GM23338 (cell line): ENCODE measurements at regions not wholly inside any gene's neighbourhood (a gene's known extent, or its start where the extent isn't known, plus 50 kb on each side); places are given as distances from the start of the nearest gene placed in this dataset.

Experiments used
- ATAC-seq: fragments of 200-7000 bp; cut with Tn5 transposase; 3 replicates; pipeline ENCODE4 v1.9.1; 2020
- DNase-seq: peaks from one replicate; pipeline ENCODE4 v3.0.0-alpha.2; 2015; ENCODE audit warnings: low spot score
- H2AFZ ChIP-seq: fragments of 200-600 bp; sonication (generic); 2 replicates; pipeline ENCODE4 v1.8.0; 2016; ENCODE audit warnings: antibody characterized with exemption, mild to moderate bottlenecking, moderate library complexity
- H3F3A ChIP-seq: fragments of 200-600 bp; sonication (generic); replicated peaks from 2 replicates; pipeline ENCODE4 v1.8.0; 2017; ENCODE audit warnings: antibody characterized with exemption, mixed run types, low read depth
- H3K27ac ChIP-seq: fragments of 200-600 bp; sonication (generic); 2 replicates; pipeline ENCODE4 v1.6.1; 2016; ENCODE audit warnings: low read depth
- H3K27me3 ChIP-seq: fragments of 200-600 bp; sonication (generic); 2 replicates; pipeline ENCODE4 v1.8.0; 2016; ENCODE audit warnings: mild to moderate bottlenecking, mixed run types, moderate library complexity; ENCODE audit not compliant: insufficient read depth
- H3K36me3 ChIP-seq: fragments of 200-600 bp; sonication (generic); 2 replicates; pipeline ENCODE4 v1.8.0; 2016; ENCODE audit warnings: mild to moderate bottlenecking; ENCODE audit not compliant: insufficient read depth
- H3K4me1 ChIP-seq: fragments of 200-600 bp; sonication (generic); 2 replicates; pipeline ENCODE4 v1.8.0; 2016; ENCODE audit warnings: mild to moderate bottlenecking, moderate library complexity; ENCODE audit not compliant: insufficient read depth
- H3K4me2 ChIP-seq: fragments of 200-600 bp; sonication (generic); 2 replicates; pipeline ENCODE4 v1.7.1; 2017; ENCODE audit warnings: mixed run types
- H3K4me3 ChIP-seq: fragments of 200-600 bp; sonication (generic); 2 replicates; pipeline ENCODE4 v1.6.1; 2016; ENCODE audit warnings: mixed run types
- H3K79me2 ChIP-seq: fragments of 200-600 bp; sonication (generic); replicated peaks from 2 replicates; pipeline ENCODE4 v1.8.0; 2017; ENCODE audit warnings: mild to moderate bottlenecking; ENCODE audit not compliant: insufficient read depth
- H3K9me2 ChIP-seq: fragments of 200-600 bp; sonication (generic); 2 replicates; pipeline ENCODE4 v1.8.0; 2017; ENCODE audit not compliant: insufficient read depth
- H4K20me1 ChIP-seq: fragments of 200-600 bp; sonication (generic); replicated peaks from 2 replicates; pipeline ENCODE4 v1.8.0; 2017; ENCODE audit warnings: mild to moderate bottlenecking; ENCODE audit not compliant: insufficient read depth
- H3K27ac Mint-ChIP-seq: 2 replicates; pipeline ENCODE4 v1.8.0; 2020; ENCODE audit warnings: inconsistent platforms, mild to moderate bottlenecking, moderate library complexity, mixed read lengths
- H3K27me3 Mint-ChIP-seq: 3 replicates; pipeline ENCODE4 v1.8.0; 2022; ENCODE audit warnings: low read depth, mild to moderate bottlenecking, moderate library complexity, mixed read lengths, inconsistent platforms; ENCODE audit not compliant: insufficient read depth, poor library complexity
- H3K36me3 Mint-ChIP-seq: 3 replicates; pipeline ENCODE4 v1.8.0; 2021; ENCODE audit warnings: low read depth, mild to moderate bottlenecking, inconsistent platforms, moderate library complexity, mixed read lengths
- H3K4me1 Mint-ChIP-seq: 3 replicates; pipeline ENCODE4 v1.8.0; 2020; ENCODE audit warnings: mild to moderate bottlenecking, inconsistent platforms, mixed read lengths
- H3K4me3 Mint-ChIP-seq: 3 replicates; pipeline ENCODE4 v1.8.0; 2021; ENCODE audit warnings: moderate library complexity, mild to moderate bottlenecking, inconsistent platforms, mixed read lengths
- H3K9me3 Mint-ChIP-seq: 3 replicates; pipeline ENCODE4 v1.8.0; 2020; ENCODE audit warnings: moderate library complexity, mild to moderate bottlenecking, inconsistent platforms, mixed read lengths
- CREB1 ChIP-seq: fragments of 250-450 bp; sonication (Bioruptor Pico); IDR thresholded peaks from 2 replicates; pipeline ENCODE4 v1.5.0; 2020; ENCODE audit warnings: low read depth, mild to moderate bottlenecking, moderate library complexity
- CTCF ChIP-seq, 2 experiments: fragments of 200-600 bp in 1 of 2; sonication (generic) in 1 of 2; conservative IDR thresholded peaks; 2 replicates each; pipeline versions ENCODE4 v1.5.1 to v1.6.1; 2016 to 2017; ENCODE audit warnings: antibody characterized with exemption in 2 of 2, low read depth in 2 of 2, mild to moderate bottlenecking in 2 of 2, moderate library complexity in 1 of 2
- ETS1 ChIP-seq: IDR thresholded peaks from 2 replicates; pipeline ENCODE4 v1.6.1; 2016; ENCODE audit warnings: antibody characterized with exemption
- EZH2 ChIP-seq: fragments of 200-600 bp; sonication (generic); IDR thresholded peaks from one replicate; pipeline ENCODE4 v1.8.0; 2017; ENCODE audit warnings: antibody characterized with exemption, mild to moderate bottlenecking, low read depth; ENCODE audit not compliant: unreplicated experiment
- EZH2phosphoT487 ChIP-seq: fragments of 200-600 bp; sonication (generic); IDR thresholded peaks from one replicate; pipeline ENCODE4 v1.8.1; 2018; ENCODE audit warnings: antibody characterized with exemption; ENCODE audit not compliant: unreplicated experiment
- JUNB ChIP-seq: IDR thresholded peaks from one replicate; pipeline ENCODE4 v1.6.1; 2016; ENCODE audit warnings: antibody characterized with exemption; ENCODE audit not compliant: unreplicated experiment
- NANOG ChIP-seq: IDR thresholded peaks from 2 replicates; pipeline ENCODE4 v1.6.1; 2016; ENCODE audit warnings: antibody characterized with exemption, borderline replicate concordance
- POLR2AphosphoS5 ChIP-seq: IDR thresholded peaks from 2 replicates; pipeline ENCODE4 v1.6.1; 2016; ENCODE audit warnings: antibody characterized with exemption, low read depth
- REST ChIP-seq: IDR thresholded peaks from one replicate; pipeline ENCODE4 v1.6.1; 2018; ENCODE audit warnings: antibody characterized with exemption; ENCODE audit not compliant: unreplicated experiment
- STAT1 ChIP-seq: IDR thresholded peaks from one replicate; pipeline ENCODE4 v1.6.1; 2016; ENCODE audit warnings: antibody characterized with exemption; ENCODE audit not compliant: unreplicated experiment
- ZNF114 ChIP-seq: fragments of 250-450 bp; sonication (Bioruptor Pico); IDR thresholded peaks from 2 replicates; pipeline ENCODE4 v1.5.0; 2020; ENCODE audit warnings: mild to moderate bottlenecking, moderate library complexity
- ZNF331 ChIP-seq: fragments of 250-450 bp; sonication (Bioruptor Pico); IDR thresholded peaks from 2 replicates; pipeline ENCODE4 v1.5.0; 2020; ENCODE audit warnings: low read depth, mild to moderate bottlenecking, moderate library complexity
- ZNF462 ChIP-seq: fragments of 250-450 bp; sonication (Bioruptor Pico); IDR thresholded peaks from 2 replicates; pipeline ENCODE4 v1.5.0; 2020; ENCODE audit warnings: mild to moderate bottlenecking, moderate library complexity

DNA sequence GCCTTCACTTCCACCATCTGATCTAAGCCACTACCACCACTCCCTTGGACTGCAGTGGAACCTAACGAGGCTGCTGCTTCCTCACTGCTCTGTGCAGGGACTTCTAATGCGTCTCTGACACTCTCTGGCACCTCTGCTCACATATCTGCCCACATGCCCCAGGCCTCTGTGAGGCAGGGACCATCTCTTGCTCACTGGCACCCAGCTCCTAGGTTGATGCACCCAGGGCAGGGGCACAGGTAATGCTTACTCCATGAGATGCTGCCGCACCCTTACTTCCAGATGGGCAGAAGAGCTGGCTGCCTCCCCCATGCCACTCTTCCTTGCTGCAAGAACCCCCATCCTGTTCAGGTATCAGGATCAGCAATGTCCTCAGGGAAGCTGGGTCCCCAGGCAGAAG is 294.0 kb upstream of the HS6ST1 start:
- Mint-ChIP-seq H3K4me3 (no peak overlapping the region), H3K4me1 (peaks cover 1% of the 10 kb centered on the region; the same call in 2 of the 3 replicates), H3K36me3 (no peaks in the 10 kb centered on the region), H3K9me3 (peaks cover 13% of the 10 kb centered on the region; the same call in 1 of the 3 replicates), H3K27me3 (peaks cover 2% of the 10 kb centered on the region), H3K27ac (no peak overlapping the region)
- Histone ChIP-seq H3F3A (no peaks in the 10 kb centered on the region), H3K27ac (no peak overlapping the region), H2AFZ (no peak overlapping the region), H3K4me1 (peaks cover 6% of the 10 kb centered on the region), H4K20me1 (no peaks in the 10 kb centered on the region), H3K27me3 (no peaks in the 10 kb centered on the region), H3K4me2 (no peak overlapping the region), H3K4me3 (no peak overlapping the region), H3K79me2 (no peaks in the 10 kb centered on the region), H3K36me3 (no peaks in the 10 kb centered on the region), H3K9me2 (no peaks in the 10 kb centered on the region)
- no peak for TF ChIP-seq ZNF331
- no peak for TF ChIP-seq NANOG
- no peak for TF ChIP-seq ETS1
- TF ChIP-seq POLR2AphosphoS5 = no peak
- no peak for TF ChIP-seq ZNF462 (CRISPR knock-in tag)
- TF ChIP-seq JUNB = no peak
- no peak for TF ChIP-seq STAT1
- no peak for TF ChIP-seq ZNF114 (CRISPR knock-in tag)
- TF ChIP-seq CTCF (conservative IDR thresholded peaks at IDR 0.05; ENCODE audit: low read depth in 2 of 2) = no peak
- no peak for TF ChIP-seq CREB1
- no peak for TF ChIP-seq EZH2
- TF ChIP-seq EZH2phosphoT487 = no peak
- no peak for TF ChIP-seq REST
- ATAC-seq (no peak), DNase-seq (no peak)
